RWPE2 (cell line): ENCODE measurements at regions not wholly inside any gene's neighbourhood (a gene's known extent, or its start where the extent isn't known, plus 50 kb on each side); places are given as distances from the start of the nearest gene placed in this dataset.
"Not testable (repeated sequence)": the region's sequence is repeated elsewhere in the genome, so short reads cannot be mapped to it uniquely, and the experiment has no call there.

ENCODE experiments used
- ATAC-seq: fragments of 200-7000 bp; cut with Tn5 transposase; 3 replicates; pipeline ENCODE4 v1.9.1; 2021; ENCODE audit warnings: low read depth
- DNase-seq: peaks from one replicate; pipeline ENCODE4 v3.0.0-alpha.2; 2020; ENCODE audit warnings: low spot score
- H3K27ac ChIP-seq: fragments of 450-650 bp; 2 replicates; pipeline ENCODE4 v1.5.1; 2017; ENCODE audit warnings: mild to moderate bottlenecking; ENCODE audit not compliant: poor library complexity, severe bottlenecking
- H3K27me3 ChIP-seq: fragments of 250-450 bp; sonication (Bioruptor Pico); 2 replicates; pipeline ENCODE4 v1.5.1; 2021; ENCODE audit warnings: mild to moderate bottlenecking, moderate library complexity; ENCODE audit not compliant: insufficient read depth, poor library complexity, severe bottlenecking
- H3K36me3 ChIP-seq: fragments of 250-450 bp; sonication (Bioruptor Pico); 2 replicates; pipeline ENCODE4 v1.5.1; 2020; ENCODE audit warnings: low read depth, mild to moderate bottlenecking, moderate library complexity
- H3K4me1 ChIP-seq: fragments of 250-450 bp; sonication (Bioruptor Pico); 2 replicates; pipeline ENCODE4 v1.5.1; 2021; ENCODE audit warnings: mild to moderate bottlenecking, moderate library complexity; ENCODE audit not compliant: insufficient read depth, poor library complexity, severe bottlenecking
- H3K4me3 ChIP-seq: fragments of 250-450 bp; sonication (Bioruptor Pico); 2 replicates; pipeline ENCODE4 v1.5.1; 2021; ENCODE audit warnings: mild to moderate bottlenecking, moderate library complexity; ENCODE audit not compliant: severe bottlenecking
- H3K9me3 ChIP-seq: fragments of 250-450 bp; sonication (Bioruptor Pico); 2 replicates; pipeline ENCODE4 v1.5.1; 2021; ENCODE audit warnings: mild to moderate bottlenecking, moderate library complexity; ENCODE audit not compliant: severe bottlenecking
- TF ChIP-seq, protein P1 (sequence below): fragments of 450-650 bp; IDR thresholded peaks from one replicate; pipeline ENCODE4 v1.5.1; 2017; ENCODE audit warnings: mild to moderate bottlenecking, moderate library complexity; ENCODE audit not compliant: poor library complexity, severe bottlenecking

DNA sequence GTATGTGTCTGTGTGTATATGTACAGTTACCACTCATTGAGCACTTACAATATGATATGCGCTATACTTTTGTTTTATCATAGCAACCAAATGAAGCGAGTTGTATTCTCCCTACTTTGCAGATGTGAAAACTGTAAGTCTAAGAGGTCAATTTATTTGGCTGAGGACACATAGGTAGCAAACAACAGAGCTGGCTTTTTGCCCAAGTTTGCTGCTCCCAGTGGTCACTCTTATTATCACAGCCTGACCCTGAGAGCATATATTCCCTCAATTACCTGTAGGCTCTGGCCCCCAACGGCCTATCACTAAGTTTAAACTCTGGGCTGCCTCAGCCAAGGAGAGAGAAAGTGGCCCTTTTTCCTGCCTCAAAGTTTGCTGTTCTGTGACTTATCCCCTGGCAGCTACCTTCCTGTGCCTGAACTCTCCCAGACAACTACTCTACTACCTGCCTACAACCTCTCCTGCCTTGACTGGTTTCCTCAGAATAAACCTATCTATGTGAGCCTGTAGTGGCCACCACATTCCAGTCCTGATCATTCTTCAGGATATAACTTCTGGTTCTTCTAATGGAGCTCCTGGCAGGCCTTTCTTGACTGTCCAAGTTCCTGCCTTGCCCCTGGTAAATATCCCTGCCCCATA lies 221.8 kb downstream of the FRK start:
- Histone ChIP-seq H3K9me3 (no peaks in the 10 kb centered on the region), H3K36me3 (no peaks in the 10 kb centered on the region), H3K27ac (no peak overlapping the region), H3K4me3 (no peak overlapping the region), H3K4me1 (no peaks in the 10 kb centered on the region), H3K27me3 (no peaks in the 10 kb centered on the region)
- TF ChIP-seq, protein P1, sequence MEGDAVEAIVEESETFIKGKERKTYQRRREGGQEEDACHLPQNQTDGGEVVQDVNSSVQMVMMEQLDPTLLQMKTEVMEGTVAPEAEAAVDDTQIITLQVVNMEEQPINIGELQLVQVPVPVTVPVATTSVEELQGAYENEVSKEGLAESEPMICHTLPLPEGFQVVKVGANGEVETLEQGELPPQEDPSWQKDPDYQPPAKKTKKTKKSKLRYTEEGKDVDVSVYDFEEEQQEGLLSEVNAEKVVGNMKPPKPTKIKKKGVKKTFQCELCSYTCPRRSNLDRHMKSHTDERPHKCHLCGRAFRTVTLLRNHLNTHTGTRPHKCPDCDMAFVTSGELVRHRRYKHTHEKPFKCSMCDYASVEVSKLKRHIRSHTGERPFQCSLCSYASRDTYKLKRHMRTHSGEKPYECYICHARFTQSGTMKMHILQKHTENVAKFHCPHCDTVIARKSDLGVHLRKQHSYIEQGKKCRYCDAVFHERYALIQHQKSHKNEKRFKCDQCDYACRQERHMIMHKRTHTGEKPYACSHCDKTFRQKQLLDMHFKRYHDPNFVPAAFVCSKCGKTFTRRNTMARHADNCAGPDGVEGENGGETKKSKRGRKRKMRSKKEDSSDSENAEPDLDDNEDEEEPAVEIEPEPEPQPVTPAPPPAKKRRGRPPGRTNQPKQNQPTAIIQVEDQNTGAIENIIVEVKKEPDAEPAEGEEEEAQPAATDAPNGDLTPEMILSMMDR, result peak; percentile 75
- no peak for DNase-seq
- ATAC-seq, result peak; percentile 59; the same call in 2 of the 3 replicates

DNA sequence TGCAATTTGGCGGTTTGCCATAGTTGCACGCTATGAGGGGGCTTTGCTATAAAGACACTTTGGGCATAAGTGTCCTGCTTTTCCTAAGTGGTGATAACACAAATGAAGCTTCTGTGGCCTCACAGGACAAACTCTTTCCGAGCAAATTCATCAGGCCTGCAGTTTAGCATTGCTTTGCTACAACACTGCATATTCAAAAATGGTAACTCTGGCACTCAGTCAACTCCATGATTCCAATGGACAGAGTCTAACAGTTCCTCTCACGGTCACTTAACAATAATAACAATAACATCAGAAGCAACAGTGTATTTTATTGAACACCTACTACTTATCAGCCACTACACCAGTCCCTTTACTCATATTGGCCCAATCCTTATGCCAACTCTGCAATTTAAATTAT lies 222.5 kb downstream of the FRK start:
- DNase-seq (no peak), ATAC-seq (no peak)
- Histone ChIP-seq H3K4me3 (no peak overlapping the region), H3K27ac (no peak overlapping the region), H3K4me1 (no peaks in the 10 kb centered on the region), H3K27me3 (no peaks in the 10 kb centered on the region), H3K36me3 (no peaks in the 10 kb centered on the region), H3K9me3 (no peaks in the 10 kb centered on the region)
- TF ChIP-seq, protein P1, result no peak

DNA sequence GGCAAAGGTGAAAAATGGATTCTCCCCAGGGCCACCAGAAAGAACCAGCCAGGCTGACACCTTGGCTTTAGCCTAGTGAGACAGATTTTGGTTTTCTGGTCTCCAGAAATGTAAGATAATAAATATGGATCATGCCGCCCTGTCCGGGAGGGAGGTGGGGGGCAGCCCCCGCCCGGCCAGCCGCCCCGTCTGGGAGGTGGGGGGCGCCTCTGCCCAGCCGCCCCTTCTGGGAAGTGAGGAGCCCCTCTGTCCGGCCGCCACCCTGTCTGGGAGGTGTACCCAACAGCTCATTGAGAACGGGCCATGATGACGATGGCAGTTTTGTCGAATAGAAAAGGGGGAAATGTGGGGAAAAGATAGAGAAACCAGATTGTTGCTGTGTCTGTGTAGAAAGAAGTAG lies 224.3 kb downstream of the FRK start:
- H3K36me3 ChIP-seq, H3K27ac ChIP-seq, DNase-seq, ATAC-seq, H3K9me3 ChIP-seq, H3K4me3 ChIP-seq, H3K27me3 ChIP-seq, H3K4me1 ChIP-seq: not testable (repeated sequence)

DNA sequence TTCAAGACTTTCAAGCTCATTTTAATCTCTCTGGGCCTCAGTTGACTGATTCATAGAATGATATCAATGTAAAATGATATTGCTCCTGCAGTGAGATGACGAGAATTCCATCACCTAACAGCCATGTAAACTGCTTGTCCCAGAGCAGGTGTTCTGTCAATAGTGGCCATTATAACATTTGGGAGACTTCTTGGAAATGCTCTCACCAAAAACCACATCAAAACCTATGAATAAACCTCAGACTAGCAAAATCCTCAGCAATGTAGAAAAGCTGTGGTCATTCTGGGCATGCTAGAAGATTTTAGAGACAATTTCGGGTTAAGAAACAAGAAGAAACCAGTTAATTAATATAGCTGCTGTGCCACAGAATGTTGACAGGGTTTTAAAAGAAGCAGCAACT lies 225.4 kb downstream of the FRK start:
- ATAC-seq (no peak), DNase-seq (no peak)
- Histone ChIP-seq H3K4me1 (no peaks in the 10 kb centered on the region), H3K36me3 (no peaks in the 10 kb centered on the region), H3K4me3 (no peak overlapping the region), H3K9me3 (no peaks in the 10 kb centered on the region), H3K27me3 (no peaks in the 10 kb centered on the region), H3K27ac (no peak overlapping the region)
- TF ChIP-seq, protein P1, result no peak

DNA sequence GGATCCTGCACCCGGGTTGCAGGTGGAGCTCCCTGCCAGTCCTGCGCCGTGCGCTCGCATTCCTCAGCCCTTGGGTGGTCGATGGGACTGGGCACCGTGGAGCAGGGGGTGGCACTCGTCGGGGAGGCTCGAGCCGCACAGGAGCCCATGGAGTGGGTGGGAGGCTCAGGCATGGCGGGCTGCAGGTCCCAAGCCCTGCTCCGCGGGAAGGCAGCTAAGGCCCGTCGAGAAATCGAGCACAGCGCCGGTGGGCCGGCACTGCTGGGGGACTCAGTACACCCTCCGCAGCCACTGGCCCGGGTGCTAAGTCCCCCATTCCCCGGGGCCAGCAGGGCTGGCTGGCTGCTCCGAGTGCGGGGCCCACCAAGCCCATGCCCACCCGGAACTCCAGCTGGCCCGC lies 226.1 kb downstream of the FRK start:
- not testable (repeated sequence) for H3K9me3 ChIP-seq, H3K4me1 ChIP-seq, ATAC-seq, H3K27me3 ChIP-seq, H3K4me3 ChIP-seq, DNase-seq, H3K36me3 ChIP-seq, H3K27ac ChIP-seq

DNA sequence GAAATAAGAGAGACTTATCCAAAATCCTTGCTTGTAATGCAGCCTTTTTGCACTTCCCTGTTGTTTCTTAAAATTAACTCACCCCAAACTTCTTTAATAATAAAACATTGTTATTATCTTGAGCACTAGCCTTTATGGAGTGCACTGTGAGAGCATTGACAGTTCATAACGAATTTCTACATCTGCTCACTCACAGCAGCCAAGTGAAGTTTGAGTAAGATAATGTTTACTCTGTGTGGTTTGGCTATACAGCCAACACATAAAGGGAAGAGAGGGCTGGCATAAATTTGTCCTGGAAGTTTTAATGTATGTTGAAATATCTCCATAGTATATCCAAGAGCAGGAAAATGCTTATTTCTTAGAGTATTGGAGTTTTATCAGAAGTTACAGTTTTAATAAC lies 227.9 kb downstream of the FRK start:
- Histone ChIP-seq H3K36me3 (no peaks in the 10 kb centered on the region), H3K4me3 (no peak overlapping the region), H3K9me3 (no peaks in the 10 kb centered on the region), H3K27me3 (no peaks in the 10 kb centered on the region), H3K27ac (no peak overlapping the region), H3K4me1 (no peaks in the 10 kb centered on the region)
- TF ChIP-seq, protein P1, result no peak
- ATAC-seq (no peak), DNase-seq (no peak)
